Stimulated activated naive CD8-positive, alpha-beta T cell treated with anti-CD3 and anti-CD28 coated beads, Interleukin-15, amount 100 ng/mL, for 72 hours (primary cell): ENCODE measurements at regions not wholly inside any gene's neighbourhood (a gene's known extent, or its start where the extent isn't known, plus 50 kb on each side); places are given as distances from the start of the nearest gene placed in this dataset.

Source experiments
- ATAC-seq: fragments of 150-1000 bp; cut with Tn5 transposase; 2 replicates; pipeline ENCODE4 v1.10.0; 2021; ENCODE audit warnings: mild to moderate bottlenecking, moderate library complexity
- DNase-seq, 2 donors: peaks; one replicate each; pipeline ENCODE4 v3.0.0; 2021 to 2022
- H3K27ac Mint-ChIP-seq, 2 donors: one replicate each; pipeline ENCODE4 v1.8.0; 2022; ENCODE audit warnings: mild to moderate bottlenecking in 2 of 2, mixed read lengths in 2 of 2, moderate library complexity in 2 of 2
- H3K27me3 Mint-ChIP-seq: one replicate; pipeline ENCODE4 v1.8.0; 2022; ENCODE audit warnings: mixed read lengths
- H3K4me1 Mint-ChIP-seq: one replicate; pipeline ENCODE4 v1.8.0; 2022; ENCODE audit warnings: mild to moderate bottlenecking, mixed read lengths
- H3K4me3 Mint-ChIP-seq, 2 donors: one replicate each; pipeline ENCODE4 v1.8.0; 2022; ENCODE audit warnings: mild to moderate bottlenecking in 2 of 2, mixed read lengths in 2 of 2, moderate library complexity in 1 of 2
- H3K9me3 Mint-ChIP-seq, 2 donors: one replicate each; pipeline ENCODE4 v1.8.0; 2022; ENCODE audit warnings: mixed read lengths in 2 of 2

- DNase-seq: no peak
- Mint-ChIP-seq H3K27ac (no peak overlapping the region), H3K27me3 (no peaks in the 10 kb centered on the region), H3K4me1 (no peaks in the 10 kb centered on the region), H3K4me3 (no peak overlapping the region), H3K9me3 (peaks cover 0 to 8% of the 10 kb centered on the region in 2 donors)
- no peak for ATAC-seq
These were observed 257.4 kb upstream of the AGA start for GRCh38 chr4:177699365-177700213.

- Mint-ChIP-seq H3K4me3 (no peak overlapping the region), H3K27me3 (peaks cover 6% of the 10 kb centered on the region), H3K27ac (no peak overlapping the region), H3K9me3 (peaks cover 0 to 8% of the 10 kb centered on the region in 2 donors), H3K4me1 (no peaks in the 10 kb centered on the region)
- ATAC-seq (no peak), DNase-seq (no peak)
These were observed 264.7 kb upstream of the AGA start for GRCh38 chr4:177706916-177707315.

- no peaks in the 10 kb centered on the region for H3K27me3 Mint-ChIP-seq
- ATAC-seq (no peak), DNase-seq (no peak)
- no peak overlapping the region for H3K4me3 Mint-ChIP-seq
- H3K4me1 Mint-ChIP-seq: no peaks in the 10 kb centered on the region
- H3K27ac Mint-ChIP-seq: no peak overlapping the region
- no peaks in the 10 kb centered on the region for H3K9me3 Mint-ChIP-seq
These were observed 271.2 kb upstream of the AGA start for GRCh38 chr4:177713454-177713853.

GRCh38 chr4:177717407-177717806, 275.2 kb upstream of the AGA start:
- Mint-ChIP-seq H3K4me3 (no peak overlapping the region), H3K4me1 (no peaks in the 10 kb centered on the region), H3K9me3 (no peaks in the 10 kb centered on the region), H3K27ac (no peak overlapping the region), H3K27me3 (no peaks in the 10 kb centered on the region)
- no peak for DNase-seq
- no peak for ATAC-seq

DNA sequence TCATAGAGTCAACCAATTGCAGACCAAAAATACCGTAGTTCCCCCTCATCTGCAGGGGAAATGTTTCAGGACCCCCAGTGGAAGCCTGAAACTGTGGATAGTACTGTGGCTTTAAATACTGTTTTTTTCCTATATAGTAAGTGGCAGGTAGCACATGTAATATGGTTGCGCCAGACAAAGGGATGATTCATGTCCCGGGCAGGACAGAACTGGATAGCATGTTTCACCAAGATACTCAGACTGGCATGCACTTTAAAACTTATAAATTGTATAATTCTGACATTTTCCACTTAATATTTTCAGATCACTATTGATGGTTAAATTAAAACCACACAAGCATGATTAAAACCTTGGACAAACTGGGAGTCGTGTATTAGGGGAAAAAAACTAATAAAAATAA, 276.3 kb upstream of the AGA start:
- Mint-ChIP-seq H3K4me1 (no peaks in the 10 kb centered on the region), H3K27ac (no peak overlapping the region), H3K9me3 (no peaks in the 10 kb centered on the region), H3K27me3 (no peaks in the 10 kb centered on the region), H3K4me3 (no peak overlapping the region)
- no peak for ATAC-seq
- no peak for DNase-seq

GRCh38 chr4:177726111-177726510, 283.9 kb upstream of the AGA start:
- Mint-ChIP-seq H3K9me3 (peaks cover 0 to 5% of the 10 kb centered on the region in 2 donors), H3K4me3 (no peak overlapping the region), H3K27me3 (peaks cover 8% of the 10 kb centered on the region), H3K4me1 (no peaks in the 10 kb centered on the region), H3K27ac (no peak overlapping the region)
- no peak for ATAC-seq
- no peak for DNase-seq

GRCh38 chr4:177728361-177729152, 286.3 kb upstream of the AGA start:
- DNase-seq (no peak), ATAC-seq (no peak)
- H3K4me3 Mint-ChIP-seq: no peak overlapping the region
- H3K27me3 Mint-ChIP-seq: peaks cover 8% of the 10 kb centered on the region
- peaks cover 0 to 7% of the 10 kb centered on the region in 2 donors for H3K9me3 Mint-ChIP-seq
- no peak overlapping the region for H3K27ac Mint-ChIP-seq
- no peaks in the 10 kb centered on the region for H3K4me1 Mint-ChIP-seq

- Mint-ChIP-seq H3K9me3 (peaks cover 0 to 7% of the 10 kb centered on the region in 2 donors), H3K27ac (no peak overlapping the region)
- no peak for DNase-seq
These were observed 287.4 kb upstream of the AGA start for GRCh38 chr4:177729681-177730080.

DNA sequence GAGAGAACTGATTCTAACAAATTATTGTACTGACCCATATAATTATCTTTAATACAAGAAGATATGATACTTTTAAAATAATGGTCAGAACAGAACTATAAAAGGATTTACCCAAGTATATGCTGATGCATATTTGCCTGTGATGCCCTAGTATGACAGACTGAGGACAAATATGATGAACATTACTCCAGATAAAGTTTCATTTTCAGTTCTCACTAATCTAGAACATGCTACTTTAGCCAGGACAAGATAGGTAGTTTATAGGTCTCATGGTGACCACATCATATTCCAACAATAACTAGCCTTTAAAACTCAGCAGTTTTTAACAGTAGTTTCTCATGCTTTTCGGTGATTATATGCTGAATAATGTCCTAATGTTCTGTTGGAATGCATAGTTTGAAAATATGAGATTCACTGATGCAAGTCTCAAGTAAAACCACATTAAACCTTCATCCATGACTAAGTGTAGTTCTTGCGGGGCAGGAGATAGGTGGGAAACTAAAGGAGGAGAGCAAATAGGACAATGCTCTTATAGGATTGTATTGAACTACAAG, 295.2 kb upstream of the AGA start:
- ATAC-seq (no peak), DNase-seq (no peak)
- Mint-ChIP-seq H3K4me1 (peaks cover 4% of the 10 kb centered on the region), H3K4me3 (no peak overlapping the region), H3K27me3 (no peaks in the 10 kb centered on the region), H3K27ac (no peak overlapping the region), H3K9me3 (no peaks in the 10 kb centered on the region)

More at GRCh38 chr4:177729681-177730080, 287.4 kb upstream of the AGA start:
- H3K27me3 Mint-ChIP-seq: peaks cover 6% of the 10 kb centered on the region
- no peaks in the 10 kb centered on the region for H3K4me1 Mint-ChIP-seq
- ATAC-seq: no peak
- H3K4me3 Mint-ChIP-seq: no peak overlapping the region

- Mint-ChIP-seq H3K4me3 (no peak overlapping the region), H3K4me1 (peaks cover 4% of the 10 kb centered on the region), H3K27ac (no peak overlapping the region), H3K9me3 (no peaks in the 10 kb centered on the region), H3K27me3 (no peaks in the 10 kb centered on the region)
- DNase-seq (no peak), ATAC-seq (peak; percentile 75)
These were observed 298.3 kb upstream of the AGA start for GRCh38 chr4:177740563-177740962.

GRCh38 chr4:177759729-177760128, 317.5 kb upstream of the AGA start:
- no peak for ATAC-seq
- Mint-ChIP-seq H3K9me3 (no peaks in the 10 kb centered on the region), H3K4me3 (no peak overlapping the region), H3K4me1 (no peaks in the 10 kb centered on the region), H3K27ac (no peak overlapping the region), H3K27me3 (no peaks in the 10 kb centered on the region)
- DNase-seq: no peak

DNA sequence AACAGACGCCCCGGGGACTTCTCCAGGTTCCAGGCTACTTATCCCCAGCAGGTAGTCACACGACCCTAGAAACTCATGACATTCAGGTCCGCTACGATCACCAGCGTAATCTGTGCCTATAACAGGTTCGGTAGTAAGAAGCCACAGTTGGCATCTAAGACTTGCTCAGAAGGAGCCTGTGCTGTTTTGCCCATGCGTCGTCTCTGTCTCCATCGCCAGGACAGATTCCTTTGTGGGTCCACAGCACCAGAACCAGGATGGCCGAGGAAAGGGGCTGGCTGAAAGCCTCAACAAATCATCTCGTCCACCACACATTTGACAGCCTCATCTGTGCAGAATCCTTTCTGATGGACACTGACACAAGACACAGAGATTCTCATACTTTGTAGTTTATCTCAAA, 319.5 kb upstream of the AGA start:
- Mint-ChIP-seq H3K27ac (no peak overlapping the region), H3K4me3 (no peak overlapping the region), H3K27me3 (no peaks in the 10 kb centered on the region), H3K9me3 (no peaks in the 10 kb centered on the region), H3K4me1 (no peaks in the 10 kb centered on the region)
- DNase-seq (no peak), ATAC-seq (no peak)

GRCh38 chr4:177769155-177769554, 326.9 kb upstream of the AGA start:
- no peaks in the 10 kb centered on the region for H3K4me1 Mint-ChIP-seq
- no peak overlapping the region for H3K27ac Mint-ChIP-seq
- no peak overlapping the region for H3K4me3 Mint-ChIP-seq
- ATAC-seq (no peak), DNase-seq (no peak)
- no peaks in the 10 kb centered on the region for H3K9me3 Mint-ChIP-seq
- H3K27me3 Mint-ChIP-seq: no peaks in the 10 kb centered on the region

DNA sequence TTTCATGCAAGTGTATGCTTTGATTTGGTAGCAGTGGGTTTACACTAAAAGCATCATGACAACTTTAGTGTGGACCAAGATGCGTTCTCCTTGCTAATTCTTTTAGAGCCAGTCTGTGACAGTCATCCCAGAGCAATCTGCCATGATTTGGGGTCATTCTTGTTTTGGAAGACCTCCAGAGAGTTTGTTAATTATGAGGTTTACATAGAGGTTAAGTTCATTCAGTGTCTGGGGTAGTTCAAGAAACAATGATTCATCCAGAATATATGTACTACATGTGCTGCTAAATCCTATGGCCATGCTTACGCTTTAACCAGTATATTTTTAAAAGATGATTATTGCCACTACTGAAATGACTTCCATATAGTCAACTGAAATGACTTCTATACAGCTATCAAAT, 328.5 kb upstream of the AGA start:
- Mint-ChIP-seq H3K9me3 (no peaks in the 10 kb centered on the region), H3K27me3 (no peaks in the 10 kb centered on the region), H3K4me3 (no peak overlapping the region), H3K4me1 (no peaks in the 10 kb centered on the region), H3K27ac (no peak overlapping the region)
- ATAC-seq (no peak), DNase-seq (no peak)

DNA sequence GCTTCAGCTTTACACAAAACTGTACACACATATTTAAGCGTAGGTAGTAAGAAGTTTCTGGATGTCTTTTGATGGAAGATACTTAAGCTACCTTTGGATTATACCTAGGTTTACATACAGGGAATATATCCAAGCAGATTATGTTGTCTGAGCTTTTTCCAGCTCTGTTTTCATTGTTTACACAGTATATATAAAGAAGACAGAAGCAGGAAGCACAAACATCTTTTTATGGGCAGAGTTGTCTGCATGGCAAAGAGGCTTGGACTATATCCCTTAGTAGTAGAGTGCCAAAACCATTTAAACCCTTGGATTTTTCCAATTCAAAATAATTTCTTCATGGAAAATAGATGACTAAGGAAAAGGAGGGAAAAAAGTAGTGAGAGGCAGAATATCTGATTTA, 329.4 kb upstream of the AGA start:
- no peak overlapping the region for H3K27ac Mint-ChIP-seq
- no peaks in the 10 kb centered on the region for H3K27me3 Mint-ChIP-seq
- H3K9me3 Mint-ChIP-seq: no peaks in the 10 kb centered on the region
- ATAC-seq: no peak
- H3K4me3 Mint-ChIP-seq: no peak overlapping the region
- DNase-seq: no peak
- no peaks in the 10 kb centered on the region for H3K4me1 Mint-ChIP-seq

- Mint-ChIP-seq H3K9me3 (peaks cover 0 to 8% of the 10 kb centered on the region in 2 donors), H3K4me1 (no peaks in the 10 kb centered on the region), H3K4me3 (no peak overlapping the region), H3K27me3 (peaks cover 7% of the 10 kb centered on the region), H3K27ac (no peak overlapping the region)
- ATAC-seq (no peak), DNase-seq (no peak)
These were observed 336.4 kb upstream of the AGA start for GRCh38 chr4:177778623-177779022.
